ENCODE measurements at regions not wholly inside any gene's neighbourhood (a gene's known extent, or its start where the extent isn't known, plus 50 kb on each side); places are given as distances from the start of the nearest gene placed in this dataset.

- DNase-seq = no peak
These were observed 83.3 kb downstream of the ZNF608 start for GRCh38 chr5:124663101-124663506.

GRCh38 chr5:124662181-124662781 is 84.2 kb downstream of the ZNF608 start:
- DNase-seq = no peak

- no peak for DNase-seq
These were observed 84.9 kb downstream of the ZNF608 start for GRCh38 chr5:124661317-124662141.

GRCh38 chr5:124660229-124661093 is 86.0 kb downstream of the ZNF608 start:
- DNase-seq = no peak

- no peak for DNase-seq
These were observed 86.6 kb downstream of the ZNF608 start for GRCh38 chr5:124659798-124660197.

GRCh38 chr5:124658867-124659557 is 87.4 kb downstream of the ZNF608 start:
- DNase-seq = no peak

GRCh38 chr5:124655921-124656511 is 90.4 kb downstream of the ZNF608 start:
- DNase-seq = no peak

GRCh38 chr5:124655251-124655917 is 91.1 kb downstream of the ZNF608 start:
- no peak for DNase-seq

- no peak for DNase-seq
These were observed 92.0 kb downstream of the ZNF608 start for GRCh38 chr5:124654418-124654817.

GRCh38 chr5:124653666-124654065 is 92.8 kb downstream of the ZNF608 start:
- no peak for DNase-seq

GRCh38 chr5:124652892-124653441 is 93.5 kb downstream of the ZNF608 start:
- DNase-seq = no peak

- DNase-seq = no peak
These were observed 94.0 kb downstream of the ZNF608 start for GRCh38 chr5:124652514-124652819.

- DNase-seq = no peak
These were observed 94.6 kb downstream of the ZNF608 start for GRCh38 chr5:124651663-124652513.

- DNase-seq = no peak
These were observed 95.3 kb downstream of the ZNF608 start for GRCh38 chr5:124650951-124651662.

GRCh38 chr5:124650147-124650561 is 96.3 kb downstream of the ZNF608 start:
- DNase-seq = no peak

GRCh38 chr5:124649491-124650146 is 96.8 kb downstream of the ZNF608 start:
- DNase-seq = peak; percentile 51

- no peak for DNase-seq
These were observed 97.5 kb downstream of the ZNF608 start for GRCh38 chr5:124648902-124649467.

GRCh38 chr5:124647352-124647751 is 99.1 kb downstream of the ZNF608 start:
- no peak for DNase-seq

- DNase-seq = no peak
These were observed 101.0 kb downstream of the ZNF608 start for GRCh38 chr5:124645396-124645795.

Data from effector CD8-positive, alpha-beta T cell (primary cell).